HepG2 (cell line): ENCODE measurements at regions not wholly inside any gene's neighbourhood (a gene's known extent, or its start where the extent isn't known, plus 50 kb on each side); places are given as distances from the start of the nearest gene placed in this dataset.

ENCODE experiments used
- BCL6 ChIP-seq: IDR thresholded peaks from 2 replicates; pipeline ENCODE4 v1.6.1; 2016; ENCODE audit warnings: missing genetic modification reagents, missing compliant biosample characterization
- CREB1 ChIP-seq, 2 experiments: fragments of 450-650 bp in 1 of 2; IDR thresholded peaks; 2 replicates each; pipeline ENCODE4 v1.6.1; 2016 to 2017; ENCODE audit warnings: control low read depth in 1 of 2, mild to moderate bottlenecking in 1 of 2, missing compliant biosample characterization in 1 of 2, missing genetic modification characterization in 1 of 2
- FIP1L1 ChIP-seq: fragments of 200-400 bp; formaldehyde crosslinking; IDR thresholded peaks from 2 replicates; pipeline ENCODE4 v1.6.1; 2018; ENCODE audit warnings: low read depth, mild to moderate bottlenecking, low read length, moderate library complexity, borderline replicate concordance; ENCODE audit not compliant: insufficient read depth
- HMGA1 ChIP-seq: sonication (generic); formaldehyde crosslinking; conservative IDR thresholded peaks from 2 replicates; pipeline ENCODE4 v1.4.0; 2020; ENCODE audit warnings: missing genetic modification reagents
- MYNN ChIP-seq: sonication (generic); formaldehyde crosslinking; IDR thresholded peaks from 2 replicates; pipeline ENCODE4 v1.4.0; 2020; ENCODE audit warnings: mild to moderate bottlenecking, low read depth, missing genetic modification reagents
- NBN ChIP-seq: fragments of 450-650 bp; conservative IDR thresholded peaks from 2 replicates; pipeline ENCODE4 v1.6.1; 2017
- NFE2L1 ChIP-seq: sonication (generic); formaldehyde crosslinking; IDR thresholded peaks from 2 replicates; pipeline ENCODE4 v1.4.0; 2020; ENCODE audit warnings: missing genetic modification reagents, mild to moderate bottlenecking, borderline replicate concordance
- ONECUT2 ChIP-seq: sonication (generic); formaldehyde crosslinking; IDR thresholded peaks from 2 replicates; pipeline ENCODE4 v1.4.0; 2020; ENCODE audit warnings: missing genetic modification reagents
- ZC3H13 ChIP-seq: sonication (generic); formaldehyde crosslinking; IDR thresholded peaks from 2 replicates; pipeline ENCODE4 v1.8.1; 2023; ENCODE audit warnings: mild to moderate bottlenecking, missing genetic modification reagents, moderate library complexity
- ZMYM4 ChIP-seq: sonication (generic); formaldehyde crosslinking; IDR thresholded peaks from 2 replicates; pipeline ENCODE4 v1.8.1; 2023; ENCODE audit warnings: mild to moderate bottlenecking, missing genetic modification reagents
- TF ChIP-seq, protein P1 (sequence below): sonication (generic); formaldehyde crosslinking; IDR thresholded peaks from 2 replicates; pipeline ENCODE4 v1.4.0; 2020; ENCODE audit warnings: missing genetic modification reagents, borderline replicate concordance
- TF ChIP-seq, protein P2 (sequence below): sonication (generic); formaldehyde crosslinking; IDR thresholded peaks from 2 replicates; pipeline ENCODE4 v1.4.0; 2020; ENCODE audit warnings: missing genetic modification reagents

DNA sequence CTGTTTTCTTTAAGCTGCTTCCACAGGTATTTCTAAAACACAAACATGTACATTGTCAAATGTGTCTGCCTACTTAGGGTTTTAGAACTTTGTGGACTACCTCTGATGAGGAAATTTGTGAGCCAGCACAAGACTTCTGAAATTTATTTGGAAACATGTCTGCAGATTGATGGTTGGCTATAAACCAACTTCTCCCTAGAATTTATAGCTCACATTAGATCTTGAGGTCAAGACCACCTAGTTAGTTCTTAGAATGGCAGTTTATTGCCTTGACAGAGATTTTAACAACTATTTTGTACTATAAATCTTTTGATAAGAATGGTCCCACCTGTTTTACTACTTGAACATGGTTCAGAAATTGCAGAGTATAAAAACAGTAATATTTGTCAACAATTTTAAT is 72.7 kb upstream of the AADAT start (continued):
- TF ChIP-seq, protein P1, sequence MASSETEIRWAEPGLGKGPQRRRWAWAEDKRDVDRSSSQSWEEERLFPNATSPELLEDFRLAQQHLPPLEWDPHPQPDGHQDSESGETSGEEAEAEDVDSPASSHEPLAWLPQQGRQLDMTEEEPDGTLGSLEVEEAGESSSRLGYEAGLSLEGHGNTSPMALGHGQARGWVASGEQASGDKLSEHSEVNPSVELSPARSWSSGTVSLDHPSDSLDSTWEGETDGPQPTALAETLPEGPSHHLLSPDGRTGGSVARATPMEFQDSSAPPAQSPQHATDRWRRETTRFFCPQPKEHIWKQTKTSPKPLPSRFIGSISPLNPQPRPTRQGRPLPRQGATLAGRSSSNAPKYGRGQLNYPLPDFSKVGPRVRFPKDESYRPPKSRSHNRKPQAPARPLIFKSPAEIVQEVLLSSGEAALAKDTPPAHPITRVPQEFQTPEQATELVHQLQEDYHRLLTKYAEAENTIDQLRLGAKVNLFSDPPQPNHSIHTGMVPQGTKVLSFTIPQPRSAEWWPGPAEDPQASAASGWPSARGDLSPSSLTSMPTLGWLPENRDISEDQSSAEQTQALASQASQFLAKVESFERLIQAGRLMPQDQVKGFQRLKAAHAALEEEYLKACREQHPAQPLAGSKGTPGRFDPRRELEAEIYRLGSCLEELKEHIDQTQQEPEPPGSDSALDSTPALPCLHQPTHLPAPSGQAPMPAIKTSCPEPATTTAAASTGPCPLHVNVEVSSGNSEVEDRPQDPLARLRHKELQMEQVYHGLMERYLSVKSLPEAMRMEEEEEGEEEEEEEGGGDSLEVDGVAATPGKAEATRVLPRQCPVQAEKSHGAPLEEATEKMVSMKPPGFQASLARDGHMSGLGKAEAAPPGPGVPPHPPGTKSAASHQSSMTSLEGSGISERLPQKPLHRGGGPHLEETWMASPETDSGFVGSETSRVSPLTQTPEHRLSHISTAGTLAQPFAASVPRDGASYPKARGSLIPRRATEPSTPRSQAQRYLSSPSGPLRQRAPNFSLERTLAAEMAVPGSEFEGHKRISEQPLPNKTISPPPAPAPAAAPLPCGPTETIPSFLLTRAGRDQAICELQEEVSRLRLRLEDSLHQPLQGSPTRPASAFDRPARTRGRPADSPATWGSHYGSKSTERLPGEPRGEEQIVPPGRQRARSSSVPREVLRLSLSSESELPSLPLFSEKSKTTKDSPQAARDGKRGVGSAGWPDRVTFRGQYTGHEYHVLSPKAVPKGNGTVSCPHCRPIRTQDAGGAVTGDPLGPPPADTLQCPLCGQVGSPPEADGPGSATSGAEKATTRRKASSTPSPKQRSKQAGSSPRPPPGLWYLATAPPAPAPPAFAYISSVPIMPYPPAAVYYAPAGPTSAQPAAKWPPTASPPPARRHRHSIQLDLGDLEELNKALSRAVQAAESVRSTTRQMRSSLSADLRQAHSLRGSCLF (CRISPR knock-in tag) = no peak
- TF ChIP-seq NBN (no peak), MYNN (CRISPR knock-in tag) (no peak), ZMYM4 (CRISPR knock-in tag) (no peak), ONECUT2 (CRISPR knock-in tag) (no peak), ZC3H13 (no peak), CREB1 (IDR thresholded peaks at IDR 0.05) (no peak), CREB1 (CRISPR knock-in tag; IDR thresholded peaks at IDR 0.05) (no peak), BCL6 (CRISPR knock-in tag) (no peak), HMGA1 (CRISPR knock-in tag) (no peak), NFE2L1 (CRISPR knock-in tag) (no peak), FIP1L1 (no peak)
- TF ChIP-seq, protein P2, sequence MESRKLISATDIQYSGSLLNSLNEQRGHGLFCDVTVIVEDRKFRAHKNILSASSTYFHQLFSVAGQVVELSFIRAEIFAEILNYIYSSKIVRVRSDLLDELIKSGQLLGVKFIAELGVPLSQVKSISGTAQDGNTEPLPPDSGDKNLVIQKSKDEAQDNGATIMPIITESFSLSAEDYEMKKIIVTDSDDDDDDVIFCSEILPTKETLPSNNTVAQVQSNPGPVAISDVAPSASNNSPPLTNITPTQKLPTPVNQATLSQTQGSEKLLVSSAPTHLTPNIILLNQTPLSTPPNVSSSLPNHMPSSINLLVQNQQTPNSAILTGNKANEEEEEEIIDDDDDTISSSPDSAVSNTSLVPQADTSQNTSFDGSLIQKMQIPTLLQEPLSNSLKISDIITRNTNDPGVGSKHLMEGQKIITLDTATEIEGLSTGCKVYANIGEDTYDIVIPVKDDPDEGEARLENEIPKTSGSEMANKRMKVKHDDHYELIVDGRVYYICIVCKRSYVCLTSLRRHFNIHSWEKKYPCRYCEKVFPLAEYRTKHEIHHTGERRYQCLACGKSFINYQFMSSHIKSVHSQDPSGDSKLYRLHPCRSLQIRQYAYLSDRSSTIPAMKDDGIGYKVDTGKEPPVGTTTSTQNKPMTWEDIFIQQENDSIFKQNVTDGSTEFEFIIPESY = no peak
